ENCODE measurements at regions not wholly inside any gene's neighbourhood (a gene's known extent, or its start where the extent isn't known, plus 50 kb on each side); places are given as distances from the start of the nearest gene placed in this dataset.
"Not testable (repeated sequence)": the region's sequence is repeated elsewhere in the genome, so short reads cannot be mapped to it uniquely, and the experiment has no call there.

DNA sequence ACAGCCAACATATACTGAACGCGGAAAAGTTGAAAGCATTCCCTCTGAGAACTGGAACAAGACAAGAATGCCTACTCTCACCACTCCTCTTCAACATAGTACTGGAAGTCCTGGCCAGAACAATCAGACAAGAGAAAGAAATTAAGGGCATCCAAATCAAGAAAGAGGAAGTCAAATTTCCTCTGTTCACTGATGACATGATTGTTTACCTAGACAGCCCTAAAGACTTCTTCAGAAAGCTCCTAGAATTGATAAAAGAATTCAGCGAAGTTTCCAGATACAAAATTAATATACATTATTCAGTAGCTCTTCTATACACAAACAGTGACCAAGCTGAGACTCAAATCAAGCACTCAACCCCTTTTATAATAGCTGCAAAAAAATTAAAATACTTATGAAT, 491.8 kb upstream of the POT1 start:
- intact Hi-C loops (cut with DNase I); DNase-seq: not testable (repeated sequence)

DNA sequence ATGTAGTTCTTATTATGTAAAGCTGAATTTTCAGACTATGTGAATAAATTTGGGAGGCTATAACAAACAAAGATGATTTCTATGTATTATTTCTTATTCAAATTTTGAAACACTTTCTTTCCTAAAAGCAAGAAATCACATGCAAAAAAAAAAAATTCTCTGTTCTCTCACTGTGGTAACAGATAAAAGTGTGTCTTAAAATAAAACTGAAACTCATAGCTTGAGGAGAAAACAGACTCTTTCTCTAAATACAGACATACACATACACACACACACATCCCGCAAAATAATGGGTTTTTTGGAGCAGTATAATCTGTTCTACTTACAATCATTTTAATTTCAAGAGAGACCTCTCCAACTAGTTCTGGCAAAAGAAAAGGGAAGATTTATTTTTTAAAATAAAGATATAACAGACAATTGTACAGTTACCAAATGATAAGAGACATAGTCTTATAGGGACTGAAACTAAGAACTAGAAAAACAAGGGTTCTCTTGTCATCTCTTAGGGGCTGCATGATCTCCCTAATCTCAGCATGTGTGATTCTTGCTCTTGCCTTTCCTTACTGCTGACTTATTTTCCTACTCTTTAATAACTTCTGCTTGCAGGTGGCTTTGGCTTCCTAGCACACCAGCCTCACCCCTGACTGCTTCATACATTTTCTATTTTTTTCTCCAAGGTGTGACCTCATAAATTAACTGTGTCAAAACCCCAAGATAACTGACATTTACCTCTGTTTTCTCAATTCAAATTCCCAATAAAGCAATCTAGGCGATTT, 483.5 kb upstream of the POT1 start:
- no peak for DNase-seq
- intact Hi-C loops (cut with DNase I), result no loop called here

DNA sequence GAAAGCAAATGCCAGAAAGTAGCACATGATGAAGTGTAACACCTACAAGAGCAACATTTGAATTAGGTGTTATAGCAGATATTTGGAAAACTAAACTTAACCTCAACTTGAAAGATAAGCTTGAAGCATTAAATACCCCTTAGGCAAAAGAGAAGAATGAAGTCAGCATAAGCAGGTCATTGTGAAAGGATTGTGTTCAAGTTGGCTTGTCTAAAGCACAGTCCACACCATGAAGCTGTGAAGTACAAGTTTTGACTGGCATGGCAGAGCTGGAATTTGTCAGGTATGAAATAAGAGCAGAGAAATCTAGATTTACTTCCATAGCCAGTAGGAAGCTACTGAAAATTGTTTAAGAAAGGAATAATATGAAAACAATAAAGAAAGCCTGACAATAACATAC, 480.3 kb upstream of the POT1 start:
- no peak for DNase-seq
- intact Hi-C loops (cut with DNase I), result no loop called here

DNA sequence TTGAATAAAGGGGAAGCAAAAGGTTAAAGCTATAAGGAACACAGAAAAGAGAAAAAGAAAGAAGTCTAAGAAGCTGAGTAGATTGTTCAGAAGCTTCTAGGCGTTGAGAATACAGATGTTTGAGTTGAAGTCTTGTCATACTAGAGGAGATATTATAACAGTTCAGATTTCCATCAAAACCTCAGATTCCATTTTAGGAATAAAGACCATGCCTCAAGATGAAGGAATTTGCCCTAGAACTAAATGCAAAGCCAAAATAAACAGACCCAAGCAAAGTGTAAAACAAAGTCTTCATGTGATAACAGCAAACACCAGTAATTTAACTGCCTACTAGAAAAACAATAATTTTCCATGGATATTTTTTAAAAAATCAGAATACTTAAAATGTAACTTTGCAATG, 476.5 kb upstream of the POT1 start:
- DNase-seq, result no peak
- intact Hi-C loops (cut with DNase I), result no loop called here

DNA sequence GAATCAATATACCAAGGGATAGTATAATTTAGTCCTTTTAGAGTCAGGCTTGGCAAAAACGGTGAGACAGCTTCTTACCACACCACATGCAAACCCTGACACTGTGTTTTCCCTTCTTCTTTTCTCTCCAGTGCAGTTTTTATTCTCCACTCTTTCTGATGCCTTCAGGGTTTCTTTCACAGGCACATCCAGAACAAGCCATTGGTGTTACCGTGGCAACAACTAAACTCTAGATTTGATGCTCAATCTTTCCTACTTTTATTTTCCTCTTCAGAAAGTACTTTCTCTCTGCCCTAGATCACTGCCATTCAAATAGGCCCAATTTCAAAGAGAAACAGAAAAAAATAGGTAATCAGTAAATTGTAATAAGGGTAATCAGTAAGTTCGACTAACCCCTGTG, 469.8 kb upstream of the POT1 start:
- intact Hi-C loops (cut with DNase I), result no loop called here
- DNase-seq, result no peak

DNA sequence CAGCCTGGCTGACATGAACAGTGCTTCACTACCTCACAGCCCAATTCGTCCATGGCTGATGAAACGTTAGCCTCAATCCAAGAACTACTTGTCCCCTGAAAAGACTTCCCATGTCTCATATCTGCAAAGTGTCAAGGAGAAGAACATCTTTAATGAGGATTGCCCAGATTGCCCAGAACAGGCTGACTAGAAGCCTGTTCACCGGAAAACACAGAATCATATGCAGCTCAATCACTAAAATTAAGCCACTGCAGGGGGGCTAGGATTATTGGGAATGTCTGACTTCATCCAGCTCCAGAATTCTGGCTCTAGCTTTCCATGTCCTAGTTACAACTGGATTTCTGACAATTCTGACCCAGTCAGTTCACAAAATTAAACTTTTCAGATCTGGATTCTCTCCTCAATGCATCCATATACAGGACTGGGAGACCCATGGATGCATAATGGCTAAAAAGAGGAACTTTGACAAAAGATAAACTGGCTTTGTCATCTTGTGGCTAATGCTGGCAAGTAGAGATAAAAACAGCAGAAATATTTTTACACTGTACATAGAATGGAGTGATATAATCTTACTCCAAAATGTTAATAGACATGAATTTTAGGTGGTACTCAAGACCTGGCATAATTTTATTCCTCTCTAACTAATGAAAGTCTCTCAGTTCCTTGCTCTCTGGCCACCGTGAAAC, 467.0 kb upstream of the POT1 start:
- intact Hi-C loops (cut with DNase I), result no loop called here
- no peak for DNase-seq

DNA sequence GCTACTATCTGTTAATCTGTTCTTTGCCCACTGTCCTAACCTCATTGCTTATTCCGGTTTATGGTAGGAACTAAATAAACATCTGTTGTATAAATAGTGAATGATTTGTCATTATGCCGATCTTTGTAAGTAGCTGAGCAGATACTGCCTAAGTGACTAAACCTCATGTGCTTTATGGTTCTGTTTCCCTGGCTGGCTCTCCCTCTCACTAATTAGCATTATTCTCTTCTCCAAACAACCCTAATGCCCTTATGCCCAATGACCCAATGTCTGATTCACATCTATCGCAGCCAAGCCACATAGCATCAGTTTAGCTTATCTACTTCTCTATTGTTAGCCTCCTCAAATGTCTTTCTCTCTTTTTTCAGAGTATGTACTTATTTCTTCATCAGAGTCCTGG, 462.3 kb upstream of the POT1 start:
- intact Hi-C loops (cut with DNase I), result no loop called here
- no peak for DNase-seq

DNA sequence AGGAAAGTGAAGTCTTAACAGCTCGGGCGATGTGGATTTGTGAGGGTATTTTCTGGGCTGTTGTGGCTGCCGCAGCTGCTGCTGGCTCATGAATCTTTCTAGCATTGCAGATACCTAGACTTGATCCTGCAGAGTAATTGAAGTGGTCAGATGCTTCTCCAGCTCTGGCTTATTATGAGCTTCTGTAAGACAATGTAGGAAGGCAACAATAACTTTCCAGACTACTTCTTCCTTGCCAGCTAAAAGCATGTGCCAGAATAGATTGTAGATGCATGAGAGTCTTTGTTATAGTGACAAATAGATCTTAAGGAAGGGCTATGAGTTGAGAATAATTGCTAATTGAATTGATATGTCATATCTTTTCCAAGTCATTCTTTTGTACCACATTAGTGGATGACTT, 461.4 kb upstream of the POT1 start:
- intact Hi-C loops (cut with DNase I), result no loop called here
- DNase-seq, result no peak

DNA sequence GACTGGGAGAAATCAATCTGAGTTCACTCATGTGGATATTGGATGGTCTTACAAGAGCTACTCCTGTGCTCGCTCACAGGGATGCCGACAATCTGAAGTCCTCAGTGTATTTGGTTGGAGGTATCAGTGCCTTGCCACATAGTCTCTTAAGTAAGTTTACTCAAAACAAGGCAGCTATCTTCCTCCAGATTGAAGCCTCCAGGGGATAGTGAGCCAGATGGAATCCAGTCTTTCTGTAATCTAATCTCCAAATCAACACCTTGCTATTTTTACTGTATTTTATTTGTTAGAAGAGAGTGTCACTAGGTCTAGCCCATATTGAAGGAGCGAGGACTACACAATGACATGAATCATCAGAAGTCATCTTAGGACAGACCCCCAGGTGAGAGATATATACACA, 456.6 kb upstream of the POT1 start:
- DNase-seq, result no peak
- intact Hi-C loops (cut with DNase I), result no loop called here

DNA sequence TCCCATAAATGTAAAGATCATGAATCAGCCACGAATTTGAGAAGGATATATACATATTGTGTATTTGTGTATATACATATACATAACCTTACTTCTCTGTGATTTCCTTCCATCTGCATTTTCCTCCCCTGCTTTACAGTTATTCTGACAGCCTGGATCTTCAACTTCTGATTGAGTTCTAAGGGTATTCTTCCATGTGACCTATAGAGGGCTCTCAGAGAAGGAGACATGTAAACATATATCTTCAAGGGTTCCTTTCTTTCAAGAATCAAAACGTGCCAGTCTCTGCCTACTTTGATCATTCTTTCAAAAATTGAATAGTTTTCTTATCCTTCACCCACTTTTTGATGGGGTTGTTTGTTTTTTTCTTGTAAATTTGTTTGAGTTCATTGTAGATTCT, 453.7 kb upstream of the POT1 start:
- DNase-seq, result no peak
- intact Hi-C loops (cut with DNase I), result no loop called here

DNA sequence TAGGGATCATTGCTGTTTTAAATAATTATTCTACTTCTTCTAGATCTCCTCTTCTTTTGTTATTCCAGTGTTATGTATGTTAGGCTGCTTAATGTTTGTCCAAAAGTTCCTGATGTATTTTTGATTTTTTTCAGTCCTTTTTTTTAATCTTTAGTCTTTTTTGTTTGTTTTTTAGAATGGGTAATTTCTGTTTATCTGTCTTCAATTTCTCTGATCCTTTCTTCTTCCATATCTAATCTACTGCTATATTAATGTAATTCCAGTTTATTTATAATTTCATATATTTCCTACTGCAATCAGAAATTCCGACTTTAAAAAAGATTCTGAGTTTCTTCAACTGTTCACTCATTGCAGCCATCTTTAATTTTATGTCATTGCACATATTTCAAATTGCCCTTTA, 452.8 kb upstream of the POT1 start:
- DNase-seq, result no peak
- intact Hi-C loops (cut with DNase I), result no loop called here

DNA sequence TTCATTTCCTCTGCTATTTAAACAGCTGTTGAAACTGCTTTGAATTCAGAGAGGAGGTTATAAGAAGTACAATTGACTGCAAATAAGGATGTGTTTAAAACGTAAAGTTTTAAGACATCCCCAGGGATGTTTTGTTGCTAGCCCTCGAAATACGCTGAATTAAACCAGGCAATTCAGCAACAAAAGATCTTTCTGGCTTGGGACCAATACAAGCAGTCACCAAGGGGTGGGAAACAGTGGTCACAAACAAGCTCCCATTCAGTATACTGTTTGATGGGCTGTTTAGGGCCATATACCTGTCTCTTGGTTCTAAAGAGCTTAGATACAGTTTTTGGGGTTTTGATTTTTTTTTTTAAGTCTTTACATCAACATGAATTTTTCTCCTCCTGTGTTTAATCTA, 446.3 kb upstream of the POT1 start:
- no peak for DNase-seq
- intact Hi-C loops (cut with DNase I), result no loop called here

DNA sequence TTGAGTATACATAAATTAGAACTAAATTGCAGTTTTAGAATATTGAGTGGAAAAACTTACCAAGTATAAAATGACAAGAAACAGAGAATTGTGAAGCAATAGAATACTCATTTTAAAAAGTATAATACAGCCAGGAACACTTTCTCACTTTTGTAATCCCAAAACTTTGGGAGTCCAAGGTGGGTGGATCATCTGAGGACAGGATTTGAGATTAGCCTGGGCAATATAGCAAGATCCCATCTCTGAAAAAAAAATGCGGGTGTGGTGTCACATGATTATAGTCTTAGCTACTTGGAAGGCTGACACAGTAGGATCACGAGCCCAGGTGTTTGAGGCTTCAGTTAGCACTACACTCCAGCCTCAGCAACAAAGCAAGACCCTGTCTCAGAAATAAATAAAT, 440.9 kb upstream of the POT1 start:
- intact Hi-C loops (cut with DNase I), result no loop called here
- DNase-seq, result no peak

DNA sequence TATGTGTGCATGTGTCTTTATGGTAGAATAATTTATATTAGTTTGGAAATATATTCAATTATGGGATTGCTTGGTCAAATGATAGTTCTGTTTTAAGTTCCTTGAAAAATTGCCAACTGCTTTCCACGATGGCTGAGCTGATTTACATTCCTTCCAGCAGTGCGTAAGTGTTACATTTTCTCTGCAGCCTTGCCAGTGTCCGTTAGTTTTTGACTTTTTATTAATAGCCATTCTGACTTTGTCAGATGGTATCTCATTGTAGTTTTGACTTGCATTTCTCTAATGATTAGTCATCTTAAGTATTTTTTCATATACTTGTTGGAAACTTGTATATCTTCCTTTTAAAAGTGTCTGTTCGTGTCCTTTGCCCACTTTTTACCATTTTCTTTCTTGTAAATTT, 434.2 kb upstream of the POT1 start:
- intact Hi-C loops (cut with DNase I), result no loop called here
- DNase-seq, result no peak

DNA sequence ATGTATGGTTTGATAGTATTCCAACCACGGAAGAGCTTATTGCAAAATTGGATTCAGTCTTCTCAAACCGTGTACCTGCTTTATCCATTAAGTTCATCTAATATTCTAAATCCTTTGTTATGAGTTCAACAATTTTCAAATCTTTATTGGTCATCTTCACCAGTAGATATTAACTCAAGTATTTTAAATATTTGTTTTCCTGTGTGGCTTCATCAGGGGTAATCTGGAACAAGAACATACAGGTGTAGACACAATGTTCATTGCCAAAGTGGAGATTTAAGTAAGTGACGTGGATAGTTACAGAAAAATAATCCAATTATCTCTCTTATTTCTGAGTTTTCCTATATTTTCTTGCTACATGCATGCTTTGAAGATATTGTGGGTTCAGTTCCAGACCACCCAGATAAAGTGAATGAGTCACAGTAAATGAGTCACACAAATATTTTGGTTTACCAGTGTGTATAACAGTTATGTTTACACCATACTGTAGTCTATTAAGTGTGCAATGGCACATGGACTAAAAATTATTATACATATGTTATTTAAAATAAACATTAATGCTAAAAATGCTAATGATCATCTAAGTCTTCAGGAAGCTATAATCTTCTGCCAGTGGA, 429.0 kb upstream of the POT1 start:
- intact Hi-C loops (cut with DNase I), result no loop called here
- no peak for DNase-seq

DNA sequence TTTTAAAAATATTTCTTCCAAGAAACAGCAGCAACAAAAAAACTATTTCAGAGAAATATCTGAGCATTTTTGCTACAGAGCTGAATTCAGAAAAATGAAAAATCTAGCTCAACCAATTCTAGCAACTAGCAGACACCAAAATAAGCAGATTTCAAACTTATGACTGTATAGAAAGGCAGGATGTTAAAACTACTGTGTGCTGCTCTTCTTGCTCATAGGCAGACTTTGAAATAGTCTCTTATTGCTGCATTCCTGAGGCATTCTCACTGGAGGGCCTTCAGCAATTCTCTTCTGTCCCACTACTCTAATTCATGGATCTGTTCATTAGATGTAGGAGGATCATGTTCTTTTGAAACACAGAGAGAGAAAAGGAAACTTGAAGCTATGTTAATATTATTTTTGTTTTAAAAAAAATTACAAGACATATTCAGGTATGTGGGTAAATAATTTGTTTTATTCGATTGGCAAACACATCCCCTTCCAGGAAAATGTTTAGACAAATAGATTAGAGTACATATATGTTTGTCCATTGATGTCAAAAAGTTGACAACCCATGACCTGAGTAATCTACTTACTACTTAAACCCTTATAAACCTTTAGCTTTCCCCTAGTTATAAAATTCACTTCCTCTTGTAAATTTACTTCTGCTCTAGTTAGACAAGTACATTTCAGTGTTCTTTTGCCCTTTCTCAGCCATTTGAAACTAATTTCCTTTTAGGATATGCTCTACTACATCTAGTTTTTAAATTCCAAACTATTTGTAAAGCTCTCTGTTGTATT, 428.2 kb upstream of the POT1 start:
- intact Hi-C loops (cut with DNase I), result no loop called here
- DNase-seq, result no peak

DNA sequence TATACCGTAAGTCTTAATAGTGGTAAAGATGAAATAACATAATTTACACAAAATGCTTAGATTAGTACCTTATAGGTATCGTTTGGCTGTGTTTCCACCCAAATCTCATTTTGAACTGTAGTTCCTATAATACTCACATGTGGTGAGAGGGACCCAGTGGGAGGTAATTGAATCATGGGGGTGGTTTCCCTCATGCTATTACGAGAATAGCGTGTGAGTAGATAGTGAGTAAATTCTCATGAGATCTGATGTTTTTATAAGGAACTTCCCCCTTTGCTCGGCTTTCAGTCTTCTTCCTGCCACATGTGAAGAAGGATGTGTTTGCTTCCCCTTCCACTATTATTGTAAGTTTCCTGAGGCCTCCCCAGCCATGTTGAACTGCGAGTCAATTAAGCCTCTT, 426.3 kb upstream of the POT1 start:
- intact Hi-C loops (cut with DNase I), result no loop called here
- DNase-seq, result no peak

DNA sequence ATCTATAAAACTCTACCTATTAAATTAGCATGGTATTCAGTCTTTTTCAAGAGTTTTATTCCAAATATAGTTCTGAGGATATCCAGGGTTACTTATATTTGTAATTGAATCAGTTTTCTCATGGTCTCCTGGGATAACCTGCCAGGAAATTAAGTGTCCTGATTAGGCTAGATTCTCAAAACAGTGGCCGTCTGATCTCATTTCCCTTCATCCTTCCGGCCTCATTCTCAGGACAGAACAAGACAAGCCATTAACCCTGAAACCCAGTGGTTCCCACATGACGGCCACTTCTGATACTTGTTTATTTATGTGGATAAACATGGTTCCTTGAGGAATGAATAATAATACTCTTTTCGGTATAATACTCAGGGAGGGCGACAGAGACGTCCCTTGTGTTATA, 417.6 kb upstream of the POT1 start:
- intact Hi-C loops (cut with DNase I), result no loop called here
- no peak for DNase-seq

DNA sequence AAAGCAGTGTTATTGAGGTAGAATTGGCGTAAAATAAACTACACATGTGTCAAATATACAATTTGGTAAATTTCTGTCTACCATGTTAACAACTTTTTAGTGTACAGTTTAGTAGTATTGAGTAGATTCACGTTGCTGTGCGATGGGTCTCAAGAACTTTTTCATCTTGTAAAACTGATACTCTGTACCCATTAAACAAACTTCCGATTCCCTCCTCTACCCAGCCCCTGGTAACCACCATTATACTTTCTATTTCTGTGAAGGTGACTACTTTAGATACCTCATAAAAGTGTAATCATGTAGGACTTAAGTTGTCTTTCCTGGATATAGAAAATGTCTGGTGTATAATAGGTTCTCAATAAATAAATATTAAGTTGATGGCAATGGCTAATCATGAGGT, 408.5 kb upstream of the POT1 start:
- intact Hi-C loops (cut with DNase I), result no loop called here
- DNase-seq, result no peak

DNA sequence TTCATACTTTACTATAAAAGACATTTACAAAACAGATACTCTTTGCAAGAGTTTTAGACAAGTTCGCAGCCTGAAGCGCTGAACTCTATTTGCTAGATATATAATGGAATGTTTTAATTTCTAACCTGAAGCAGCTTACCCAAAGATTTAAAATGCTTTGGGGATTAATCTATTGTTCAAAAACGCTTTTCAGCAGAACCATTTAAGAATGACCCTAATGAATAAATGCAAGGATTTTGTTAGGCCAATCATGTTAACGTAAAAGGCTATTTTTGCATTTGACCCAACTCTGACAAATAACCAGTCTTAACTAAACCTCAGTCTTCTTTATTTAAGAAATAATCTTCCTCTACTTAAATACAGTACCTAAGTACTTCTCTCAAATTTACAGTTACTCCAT, 406.7 kb upstream of the POT1 start:
- intact Hi-C loops (cut with DNase I), result no loop called here
- DNase-seq, result no peak

DNA sequence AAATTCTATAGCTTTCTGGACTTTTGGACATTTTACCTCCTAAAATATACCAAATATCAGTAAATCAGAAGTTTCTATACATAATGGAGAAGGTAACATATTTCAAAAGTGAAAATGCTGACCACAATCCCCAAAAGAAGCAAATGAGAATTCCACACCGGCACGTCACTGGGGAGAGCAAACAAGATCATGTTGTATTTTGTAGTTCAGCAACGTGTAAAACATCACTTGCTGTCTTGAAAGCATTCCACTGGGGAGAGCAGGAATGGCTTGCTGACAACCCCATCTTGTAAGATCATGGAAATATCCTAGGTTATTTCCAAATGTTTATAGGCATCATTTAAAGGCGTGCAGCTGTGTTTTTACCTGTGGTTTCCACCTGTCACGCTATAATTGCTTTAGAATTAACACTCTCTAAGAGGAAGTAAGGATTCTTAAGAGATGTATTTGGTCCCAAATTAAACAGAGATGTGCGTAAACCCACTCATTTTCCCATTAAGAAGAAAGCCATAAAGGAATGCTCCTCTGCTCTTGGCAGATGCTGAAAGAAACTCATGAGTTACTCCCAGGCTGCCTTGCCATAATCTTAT, 397.1 kb upstream of the POT1 start:
- intact Hi-C loops (cut with DNase I), result no loop called here
- no peak for DNase-seq
